OCI-LY7 (cell line): ENCODE measurements at regions not wholly inside any gene's neighbourhood (a gene's known extent, or its start where the extent isn't known, plus 50 kb on each side); places are given as distances from the start of the nearest gene placed in this dataset.

Experiments used
- BruUV-seq: library from RNA; stranded (reverse); fragments of 400-500 nt; replicated peaks from 2 replicates; lab custom pipeline; 2021; lab: Mats Ljungman, UMichigan
- CTCF ChIA-PET: fragments of 300-600 bp; sonication (Branson Sonifier 250); formaldehyde crosslinking; loops from one replicate; lab custom pipeline; 2022; ENCODE audit warnings: antibody characterized with exemption; ENCODE audit not compliant: unreplicated experiment; lab: Charles Lee
- POLR2A ChIA-PET: fragments of 300-600 bp; sonication (Branson Sonifier 250); formaldehyde crosslinking; loops from one replicate; lab custom pipeline; 2022; ENCODE audit warnings: antibody characterized with exemption; lab: Charles Lee
- DNase-seq: peaks from one replicate; pipeline ENCODE4 v3.0.0-alpha.2; 2015; ENCODE audit warnings: low spot score
- H2AFZ ChIP-seq: fragments of 200-600 bp; sonication (generic), shearing (Covaris generic); 2 replicates; pipeline ENCODE4 v1.6.1; 2014; ENCODE audit warnings: mild to moderate bottlenecking, antibody characterized with exemption, low read length, moderate library complexity
- H3K27ac ChIP-seq: fragments of 200-600 bp; sonication (generic); 2 replicates; pipeline ENCODE4 v1.5.1; 2014; ENCODE audit warnings: mixed run types, low read depth, mild to moderate bottlenecking, moderate library complexity, low read length, inconsistent platforms; ENCODE audit not compliant: poor library complexity, severe bottlenecking
- H3K36me3 ChIP-seq: fragments of 200-600 bp; sonication (generic); 2 replicates; pipeline ENCODE4 v1.6.1; 2014; ENCODE audit warnings: mild to moderate bottlenecking, antibody characterized with exemption, low read length, moderate library complexity, mixed read lengths; ENCODE audit not compliant: insufficient read depth
- H3K4me1 ChIP-seq: fragments of 200-600 bp; sonication (generic); 2 replicates; pipeline ENCODE4 v1.5.1; 2014; ENCODE audit warnings: mild to moderate bottlenecking, low read length; ENCODE audit not compliant: insufficient read depth, poor library complexity, severe bottlenecking
- H3K4me2 ChIP-seq: fragments of 200-600 bp; sonication (generic); 2 replicates; pipeline ENCODE4 v1.6.1; 2014; ENCODE audit warnings: mild to moderate bottlenecking, low read length
- H3K4me3 ChIP-seq: fragments of 200-600 bp; sonication (generic); 2 replicates; pipeline ENCODE4 v1.5.1; 2014; ENCODE audit warnings: mild to moderate bottlenecking, low read depth, low read length; ENCODE audit not compliant: poor library complexity, severe bottlenecking
- H3K79me2 ChIP-seq: fragments of 200-600 bp; sonication (generic); 2 replicates; pipeline ENCODE4 v1.6.1; 2016; ENCODE audit warnings: low read depth, mild to moderate bottlenecking, low read length, moderate library complexity, mixed read lengths; ENCODE audit not compliant: insufficient read depth
- H3K9me2 ChIP-seq: fragments of 200-600 bp; sonication (generic); 2 replicates; pipeline ENCODE4 v1.6.1; 2016; ENCODE audit warnings: mild to moderate bottlenecking, low read length, mixed read lengths; ENCODE audit not compliant: insufficient read depth
- H3K9me3 ChIP-seq: fragments of 200-600 bp; sonication (generic); 2 replicates; pipeline ENCODE4 v1.6.1; 2014; ENCODE audit warnings: mild to moderate bottlenecking, mixed run types, low read length, mixed read lengths
- H4K20me1 ChIP-seq: fragments of 200-600 bp; sonication (generic); 2 replicates; pipeline ENCODE4 v1.6.1; 2014; ENCODE audit warnings: mild to moderate bottlenecking, antibody characterized with exemption, low read length, moderate library complexity, mixed read lengths; ENCODE audit not compliant: insufficient read depth
- EZH2phosphoT487 ChIP-seq: fragments of 200-600 bp; sonication (generic); IDR thresholded peaks from 2 replicates; pipeline ENCODE4 v1.6.1; 2018; ENCODE audit warnings: low read depth, borderline replicate concordance, mild to moderate bottlenecking, mixed run types, antibody characterized with exemption, low read length, moderate library complexity, mixed read lengths
- intact Hi-C: fragments of 100-400 bp; cut with micrococcal nuclease; formaldehyde crosslinking; loops from one replicate; pipeline ENCODE4 v1.10.0; 2022; ENCODE audit not compliant: unreplicated experiment
- TF ChIP-seq, protein P1 (sequence below): fragments of 200-600 bp; sonication (generic); conservative IDR thresholded peaks from 2 replicates; pipeline ENCODE4 v1.5.1; 2014; ENCODE audit warnings: mild to moderate bottlenecking, antibody characterized with exemption, low read length, moderate library complexity, mixed read lengths

DNA sequence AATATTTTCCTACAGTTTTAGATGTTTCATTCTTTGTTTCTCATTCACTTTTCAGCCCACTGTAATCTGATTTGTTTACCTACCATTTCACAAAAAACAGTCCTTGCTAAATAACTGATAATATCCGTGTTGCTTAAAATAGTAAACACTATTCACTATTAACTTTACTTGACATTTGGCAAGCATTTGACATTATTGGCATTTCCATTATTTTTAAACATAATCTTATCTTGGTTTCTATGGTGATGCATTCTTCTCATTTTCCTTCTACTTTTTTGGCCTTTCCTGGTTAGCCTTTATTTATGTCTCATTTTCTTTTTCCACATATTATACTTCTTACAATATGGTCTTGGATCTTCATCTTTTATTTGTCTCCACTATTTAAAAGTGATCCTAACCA is 715.3 kb downstream of the DNAJB9 start:
- CTCF ChIA-PET: no interaction called here
- intact Hi-C loops: no loop called here
- no peak overlapping the region for H3K4me2 ChIP-seq

DNA sequence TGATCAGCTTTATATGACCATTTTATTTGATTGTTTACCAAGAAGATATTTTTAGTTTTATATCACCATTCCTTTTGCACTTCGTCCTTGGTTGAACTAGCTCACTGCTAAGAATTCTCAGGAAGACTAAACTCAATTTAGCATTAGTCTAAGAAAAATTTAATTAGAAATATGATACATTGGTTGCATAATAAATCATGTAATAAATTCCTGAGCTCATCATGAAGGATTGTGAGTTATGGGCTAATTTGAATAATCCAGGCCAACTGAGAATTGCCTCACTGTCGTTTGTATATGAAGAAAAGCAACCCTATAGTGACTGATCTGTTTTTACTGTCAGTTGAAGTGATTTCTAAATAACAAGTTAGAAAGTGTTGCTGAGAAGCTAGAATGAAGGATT is 725.5 kb downstream of the DNAJB9 start:
- no peaks in the 10 kb centered on the region for H3K4me1 ChIP-seq
- POLR2A ChIA-PET: no interaction called here
- H3K9me3 ChIP-seq: no peaks in the 10 kb centered on the region
- no peak overlapping the region for H3K4me3 ChIP-seq
- TF ChIP-seq, protein P1, sequence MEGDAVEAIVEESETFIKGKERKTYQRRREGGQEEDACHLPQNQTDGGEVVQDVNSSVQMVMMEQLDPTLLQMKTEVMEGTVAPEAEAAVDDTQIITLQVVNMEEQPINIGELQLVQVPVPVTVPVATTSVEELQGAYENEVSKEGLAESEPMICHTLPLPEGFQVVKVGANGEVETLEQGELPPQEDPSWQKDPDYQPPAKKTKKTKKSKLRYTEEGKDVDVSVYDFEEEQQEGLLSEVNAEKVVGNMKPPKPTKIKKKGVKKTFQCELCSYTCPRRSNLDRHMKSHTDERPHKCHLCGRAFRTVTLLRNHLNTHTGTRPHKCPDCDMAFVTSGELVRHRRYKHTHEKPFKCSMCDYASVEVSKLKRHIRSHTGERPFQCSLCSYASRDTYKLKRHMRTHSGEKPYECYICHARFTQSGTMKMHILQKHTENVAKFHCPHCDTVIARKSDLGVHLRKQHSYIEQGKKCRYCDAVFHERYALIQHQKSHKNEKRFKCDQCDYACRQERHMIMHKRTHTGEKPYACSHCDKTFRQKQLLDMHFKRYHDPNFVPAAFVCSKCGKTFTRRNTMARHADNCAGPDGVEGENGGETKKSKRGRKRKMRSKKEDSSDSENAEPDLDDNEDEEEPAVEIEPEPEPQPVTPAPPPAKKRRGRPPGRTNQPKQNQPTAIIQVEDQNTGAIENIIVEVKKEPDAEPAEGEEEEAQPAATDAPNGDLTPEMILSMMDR: no peak
- TF ChIP-seq EZH2phosphoT487: no peak
- CTCF ChIA-PET: no interaction called here
- H2AFZ ChIP-seq: no peak overlapping the region
- intact Hi-C loops: no loop called here
- H3K79me2 ChIP-seq: no peaks in the 10 kb centered on the region
- no peaks in the 10 kb centered on the region for H3K9me2 ChIP-seq
- H3K36me3 ChIP-seq: no peaks in the 10 kb centered on the region
- no peak for DNase-seq
- BruUV-seq: no TSS peak
- H4K20me1 ChIP-seq: no peaks in the 10 kb centered on the region
- no peak overlapping the region for H3K27ac ChIP-seq
- no peak overlapping the region for H3K4me2 ChIP-seq

More for the DNA sequence above, 715.3 kb downstream of the DNAJB9 start:
- no TSS peak for BruUV-seq
- Histone ChIP-seq H3K36me3 (no peaks in the 10 kb centered on the region), H3K9me2 (no peaks in the 10 kb centered on the region), H3K4me1 (no peaks in the 10 kb centered on the region), H3K4me3 (no peak overlapping the region), H2AFZ (no peak overlapping the region), H3K27ac (no peak overlapping the region), H3K9me3 (no peaks in the 10 kb centered on the region), H4K20me1 (no peaks in the 10 kb centered on the region), H3K79me2 (no peaks in the 10 kb centered on the region)
- TF ChIP-seq, protein P1: no peak
- no peak for TF ChIP-seq EZH2phosphoT487
- POLR2A ChIA-PET: no interaction called here
- DNase-seq: no peak

DNA sequence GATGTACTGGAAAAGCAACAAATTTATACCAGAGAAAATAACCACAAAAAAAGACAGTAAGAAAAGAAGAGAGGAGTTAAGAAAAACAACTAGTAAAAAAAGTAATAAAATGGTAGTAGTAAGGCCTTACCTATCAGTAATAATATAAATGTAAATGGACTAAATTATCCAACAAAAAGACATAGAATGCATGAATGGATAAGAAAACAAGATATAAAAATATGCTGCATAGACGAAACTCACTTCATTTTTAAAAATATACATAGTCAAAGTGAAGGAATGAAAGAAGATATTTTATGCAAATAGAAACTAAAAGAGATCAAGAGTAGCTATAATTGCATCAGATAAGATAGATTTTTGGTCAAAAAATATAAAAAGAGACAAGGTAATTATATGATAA is 739.1 kb downstream of the DNAJB9 start:
- no peak overlapping the region for H3K27ac ChIP-seq
- no peak overlapping the region for H3K4me3 ChIP-seq
- BruUV-seq: no TSS peak
- no peak for DNase-seq
- no peak overlapping the region for H3K4me2 ChIP-seq
- H4K20me1 ChIP-seq: no peaks in the 10 kb centered on the region
- H3K9me3 ChIP-seq: 0 out of 2 replicates have a peak, but pooled peaks cover 12% of the 10 kb centered on the region
- H3K9me2 ChIP-seq: no peaks in the 10 kb centered on the region
- no peaks in the 10 kb centered on the region for H3K36me3 ChIP-seq
- no peaks in the 10 kb centered on the region for H3K4me1 ChIP-seq
- H3K79me2 ChIP-seq: no peaks in the 10 kb centered on the region
- POLR2A ChIA-PET: no interaction called here
- no peak overlapping the region for H2AFZ ChIP-seq
- CTCF ChIA-PET: no interaction called here
- no peak for TF ChIP-seq EZH2phosphoT487
- TF ChIP-seq, protein P1: no peak
- intact Hi-C loops: no loop called here
